Panc1 (cell line): ENCODE measurements at regions not wholly inside any gene's neighbourhood (a gene's known extent, or its start where the extent isn't known, plus 50 kb on each side); places are given as distances from the start of the nearest gene placed in this dataset.

Experiments
- CTCF ChIP-seq: fragments of 450-650 bp; IDR thresholded peaks from 2 replicates; pipeline ENCODE4 v1.5.1; 2017; ENCODE audit warnings: mild to moderate bottlenecking
- POLR2AphosphoS5 ChIP-seq: IDR thresholded peaks from 2 replicates; pipeline ENCODE4 v1.6.1; 2012; ENCODE audit warnings: mild to moderate bottlenecking, low read depth, low read length, moderate library complexity
- REST ChIP-seq, 2 experiments: IDR thresholded peaks; 2 replicates each; pipeline ENCODE4 v1.6.1; 2011 to 2012; ENCODE audit warnings: low read depth in 2 of 2, control low read depth in 1 of 2, low read length in 1 of 2, mild to moderate bottlenecking in 1 of 2, moderate library complexity in 1 of 2; ENCODE audit not compliant: insufficient read depth in 1 of 2
- SIN3A ChIP-seq: IDR thresholded peaks from 2 replicates; pipeline ENCODE4 v1.6.1; 2012; ENCODE audit warnings: low read depth, mild to moderate bottlenecking, low read length, moderate library complexity, borderline replicate concordance; ENCODE audit not compliant: insufficient read depth
- TCF7L2 ChIP-seq: IDR thresholded peaks from 2 replicates; pipeline ENCODE4 v1.6.1; 2011; ENCODE audit warnings: mild to moderate bottlenecking, low read depth, low read length, inconsistent platforms

DNA sequence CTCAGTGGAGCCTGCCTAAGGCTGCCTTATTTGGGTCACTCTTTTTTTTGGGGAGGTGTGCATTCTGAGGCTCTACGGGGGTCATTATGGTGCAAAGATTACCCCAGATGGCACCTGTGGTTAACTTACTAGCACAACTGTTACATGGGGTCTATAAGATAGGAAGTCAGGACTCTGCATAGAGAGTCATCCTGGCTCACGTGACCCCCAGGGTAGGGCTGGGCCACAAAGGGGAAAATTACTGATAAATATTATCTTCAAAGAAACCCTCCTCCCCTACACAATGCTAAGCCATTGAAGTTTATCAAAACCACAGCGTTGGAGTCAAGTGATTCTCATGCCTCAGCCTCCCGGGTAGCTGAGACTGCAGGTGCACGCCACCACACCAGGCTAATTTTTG is 397.1 kb downstream of the MN1 start:
- TF ChIP-seq POLR2AphosphoS5 (no peak), CTCF (no peak), REST (IDR thresholded peaks at IDR 0.05; ENCODE audit: insufficient read depth in 1 of 2, low read depth in 2 of 2, low read length in 1 of 2) (no peak), TCF7L2 (no peak), SIN3A (no peak)
